HEK293 (cell line): ENCODE measurements at regions not wholly inside any gene's neighbourhood (a gene's known extent, or its start where the extent isn't known, plus 50 kb on each side); places are given as distances from the start of the nearest gene placed in this dataset.

Source experiments
- CTCF ChIA-PET: fragments of 350-600 bp; formaldehyde crosslinking; extraction: SDS; loops from one replicate; lab custom pipeline; 2021; ENCODE audit warnings: antibody characterized with exemption; lab: Yijun Ruan, JAX
- POLR2A ChIA-PET: fragments of 300-600 bp; formaldehyde crosslinking; extraction: SDS; loops from one replicate; lab custom pipeline; 2020; ENCODE audit warnings: antibody characterized with exemption, inconsistent platforms; lab: Yijun Ruan, JAX
- H3K27ac ChIP-seq: fragments of 200-500 bp; sonication (Bioruptor generic); 2 replicates; pipeline ENCODE4 v1.5.1; 2014; ENCODE audit warnings: low read depth, low read length, control low read depth, inconsistent platforms; ENCODE audit errors: extremely low read depth
- H3K36me3 ChIP-seq, 2 experiments: fragments of 200-500 bp in 1 of 2; sonication (Bioruptor generic) in 1 of 2; 1 replicate in 1 of 2; 2 replicates in 1 of 2; pipeline ENCODE4 v1.5.1; 2014 to 2017; ENCODE audit warnings: inconsistent platforms in 2 of 2, low read length in 2 of 2; ENCODE audit not compliant: control insufficient read depth in 2 of 2, insufficient read depth in 1 of 2
- H3K4me1 ChIP-seq: fragments of 200-500 bp; sonication (Bioruptor generic); 2 replicates; pipeline ENCODE4 v1.5.1; 2014; ENCODE audit warnings: mild to moderate bottlenecking, low read length, inconsistent platforms; ENCODE audit not compliant: control insufficient read depth, insufficient read depth
- H3K4me3 ChIP-seq: 2 replicates; pipeline ENCODE4 v1.5.1; 2011; ENCODE audit warnings: low read depth, mild to moderate bottlenecking, control low read depth, low read length, moderate library complexity
- H3K9me3 ChIP-seq: fragments of 200-500 bp; sonication (Bioruptor generic); 2 replicates; pipeline ENCODE4 v1.5.1; 2014; ENCODE audit warnings: low read depth, low read length, inconsistent platforms; ENCODE audit not compliant: control insufficient read depth, insufficient read depth
- BCL11B ChIP-seq: fragments of 450-650 bp; formaldehyde crosslinking; IDR thresholded peaks from 2 replicates; pipeline ENCODE4 v1.5.1; 2016; ENCODE audit warnings: low read depth, missing biosample characterization, missing genetic modification characterization
- FEZF1 ChIP-seq: fragments of 450-650 bp; formaldehyde crosslinking; IDR thresholded peaks from 2 replicates; pipeline ENCODE4 v1.5.1; 2016; ENCODE audit warnings: missing biosample characterization, missing genetic modification characterization
- PBX3 ChIP-seq: sonication (generic); formaldehyde crosslinking; IDR thresholded peaks from 2 replicates; pipeline ENCODE4 v1.8.1; 2022; ENCODE audit warnings: mild to moderate bottlenecking, moderate library complexity, missing genetic modification reagents
- PRDM1 ChIP-seq: fragments of 450-650 bp; formaldehyde crosslinking; IDR thresholded peaks from 2 replicates; pipeline ENCODE4; 2016; ENCODE audit warnings: missing biosample characterization, missing genetic modification characterization
- TRIM28 ChIP-seq: IDR thresholded peaks from 2 replicates; pipeline ENCODE4 v1.6.1; 2011; ENCODE audit warnings: low read length, control low read depth, borderline replicate concordance
- ZBTB7A ChIP-seq: fragments of 450-650 bp; formaldehyde crosslinking; IDR thresholded peaks from 2 replicates; pipeline ENCODE4 v1.5.1; 2016; ENCODE audit warnings: low read depth, missing biosample characterization, missing genetic modification characterization
- ZFP69B ChIP-seq: fragments of 450-650 bp; formaldehyde crosslinking; IDR thresholded peaks from 2 replicates; pipeline ENCODE4 v1.5.1; 2016; ENCODE audit warnings: missing biosample characterization, missing genetic modification characterization
- ZIC2 ChIP-seq: fragments of 450-650 bp; formaldehyde crosslinking; IDR thresholded peaks from 2 replicates; pipeline ENCODE4 v1.5.1; 2016; ENCODE audit warnings: missing biosample characterization, missing genetic modification characterization
- ZNF146 ChIP-seq: fragments of 450-650 bp; formaldehyde crosslinking; IDR thresholded peaks from 2 replicates; pipeline ENCODE4 v1.5.1; 2016; ENCODE audit warnings: missing biosample characterization, missing genetic modification characterization
- ZNF221 ChIP-seq: fragments of 450-650 bp; formaldehyde crosslinking; IDR thresholded peaks from 2 replicates; pipeline ENCODE4 v1.5.1; 2017; ENCODE audit warnings: missing biosample characterization, missing genetic modification characterization, borderline replicate concordance
- ZNF223 ChIP-seq: fragments of 450-650 bp; formaldehyde crosslinking; IDR thresholded peaks from 2 replicates; pipeline ENCODE4 v1.5.1; 2016; ENCODE audit warnings: missing biosample characterization, missing genetic modification characterization
- ZNF24 ChIP-seq: fragments of 450-650 bp; formaldehyde crosslinking; IDR thresholded peaks from 2 replicates; pipeline ENCODE4 v1.5.1; 2016; ENCODE audit warnings: missing biosample characterization, missing genetic modification characterization
- ZNF324 ChIP-seq: fragments of 450-650 bp; formaldehyde crosslinking; IDR thresholded peaks from 2 replicates; pipeline ENCODE4 v1.5.1; 2016; ENCODE audit warnings: missing biosample characterization, missing genetic modification characterization
- ZNF335 ChIP-seq: fragments of 450-650 bp; formaldehyde crosslinking; conservative IDR thresholded peaks from 2 replicates; pipeline ENCODE4 v1.5.1; 2016; ENCODE audit warnings: missing biosample characterization, missing genetic modification characterization
- ZNF354C ChIP-seq: fragments of 450-650 bp; formaldehyde crosslinking; IDR thresholded peaks from 2 replicates; pipeline ENCODE4 v1.5.1; 2016; ENCODE audit warnings: missing biosample characterization, missing genetic modification characterization, low read depth, borderline replicate concordance
- ZNF362 ChIP-seq: fragments of 450-650 bp; formaldehyde crosslinking; IDR thresholded peaks from 2 replicates; pipeline ENCODE4 v1.5.1; 2016; ENCODE audit warnings: missing biosample characterization, missing genetic modification characterization
- ZNF416 ChIP-seq: fragments of 450-650 bp; formaldehyde crosslinking; IDR thresholded peaks from 2 replicates; pipeline ENCODE4 v1.5.1; 2016; ENCODE audit warnings: missing biosample characterization, missing genetic modification characterization
- ZNF488 ChIP-seq: fragments of 450-650 bp; formaldehyde crosslinking; IDR thresholded peaks from 2 replicates; pipeline ENCODE4 v1.5.1; 2016; ENCODE audit warnings: missing biosample characterization, missing genetic modification characterization
- ZNF571 ChIP-seq: fragments of 450-650 bp; formaldehyde crosslinking; IDR thresholded peaks from 2 replicates; pipeline ENCODE4 v1.5.0; 2017; ENCODE audit warnings: missing biosample characterization, missing genetic modification characterization
- ZNF623 ChIP-seq: fragments of 450-650 bp; formaldehyde crosslinking; IDR thresholded peaks from 2 replicates; pipeline ENCODE4 v1.5.1; 2016; ENCODE audit warnings: missing biosample characterization, missing genetic modification characterization
- ZNF791 ChIP-seq: fragments of 450-650 bp; formaldehyde crosslinking; IDR thresholded peaks from 2 replicates; pipeline ENCODE4 v1.5.1; 2016; ENCODE audit warnings: missing biosample characterization, missing genetic modification characterization

- TF ChIP-seq PBX3 (CRISPR knock-in tag) (no peak), ZFP69B (tag by site-specific recombination) (no peak), ZNF791 (tag by site-specific recombination) (no peak), ZNF221 (tag by site-specific recombination) (no peak), BCL11B (no peak), TRIM28 (no peak), ZBTB7A (tag by site-specific recombination) (no peak), ZNF623 (tag by site-specific recombination) (no peak)
Observed at GRCh38 chr2:118672571-118673158, 174.8 kb downstream of the EN1 start (continued).

GRCh38 chr2:118671701-118672454 lies 175.6 kb downstream of the EN1 start:
- POLR2A ChIA-PET: no interaction called here
- CTCF ChIA-PET: no interaction called here
- H3K4me3 ChIP-seq: no peak overlapping the region

GRCh38 chr2:118670838-118671237 lies 176.6 kb downstream of the EN1 start:
- H3K36me3 ChIP-seq: no peaks in the 10 kb centered on the region
- H3K9me3 ChIP-seq: no peaks in the 10 kb centered on the region
- no peak overlapping the region for H3K27ac ChIP-seq
- no peaks in the 10 kb centered on the region for H3K4me1 ChIP-seq
- ChIA-PET POLR2A (no interaction called here), CTCF (no interaction called here)
- H3K4me3 ChIP-seq: no peak overlapping the region
- TF ChIP-seq PRDM1: no peak

More at GRCh38 chr2:118671701-118672454, 175.6 kb downstream of the EN1 start:
- H3K4me1 ChIP-seq: no peaks in the 10 kb centered on the region
- H3K36me3 ChIP-seq: no peaks in the 10 kb centered on the region
- no peak overlapping the region for H3K27ac ChIP-seq
- no peak for TF ChIP-seq ZNF416 (tag by site-specific recombination)
- no peak for TF ChIP-seq ZIC2 (tag by site-specific recombination)
- no peak for TF ChIP-seq ZNF324
- TF ChIP-seq ZNF24 (tag by site-specific recombination): no peak
- TF ChIP-seq ZNF146 (tag by site-specific recombination): no peak
- no peak for TF ChIP-seq ZNF488 (tag by site-specific recombination)
- no peak for TF ChIP-seq ZNF362 (tag by site-specific recombination)
- TF ChIP-seq ZNF571 (tag by site-specific recombination): no peak
- no peak for TF ChIP-seq FEZF1 (tag by site-specific recombination)
- TF ChIP-seq ZNF223: no peak
- no peak for TF ChIP-seq ZNF354C (tag by site-specific recombination)
- TF ChIP-seq ZNF335: no peak
- no peaks in the 10 kb centered on the region for H3K9me3 ChIP-seq
